Thoracic aorta (tissue), 2 donors: ENCODE measurements at regions not wholly inside any gene's neighbourhood (a gene's known extent, or its start where the extent isn't known, plus 50 kb on each side); places are given as distances from the start of the nearest gene placed in this dataset.

ENCODE experiments used
- ATAC-seq: fragments of 150-250 bp; one replicate; pipeline ENCODE4 v1.8.0; 2017; ENCODE audit warnings: low read depth; ENCODE audit not compliant: insufficient number of reproducible peaks, low FRiP score
- DNase-seq: peaks from one replicate; pipeline ENCODE4 v3.0.0-alpha.2; 2020; ENCODE audit warnings: low spot score
- H3K27ac ChIP-seq, 2 donors: fragments of 200-600 bp; sonication (generic); 1 replicate in 1 of 2; 2 replicates in 1 of 2; pipeline ENCODE4 v1.5.1; 2016; ENCODE audit warnings: mild to moderate bottlenecking in 2 of 2, moderate library complexity in 2 of 2
- H3K27me3 ChIP-seq: fragments of 200-600 bp; sonication (generic); replicated peaks from 2 replicates; pipeline ENCODE4 v1.6.0; 2016; ENCODE audit warnings: mild to moderate bottlenecking; ENCODE audit not compliant: insufficient read depth
- H3K36me3 ChIP-seq: fragments of 200-600 bp; sonication (generic); one replicate; pipeline ENCODE4 v1.5.1; 2016
- H3K4me1 ChIP-seq, 2 donors: fragments of 200-600 bp; sonication (generic); 1 replicate in 1 of 2; 2 replicates in 1 of 2; pipeline versions ENCODE4 v1.5.1 to v1.6.0; 2016; ENCODE audit warnings: low read depth in 2 of 2, mild to moderate bottlenecking in 1 of 2; ENCODE audit not compliant: control insufficient read depth in 1 of 2
- H3K4me3 ChIP-seq: fragments of 200-600 bp; sonication (generic); 2 replicates; pipeline ENCODE4 v1.5.1; 2016; ENCODE audit warnings: mild to moderate bottlenecking
- H3K9me3 ChIP-seq: fragments of 200-600 bp; sonication (generic); 2 replicates; pipeline ENCODE4 v1.5.1; 2016
- CTCF ChIP-seq: fragments of 200-600 bp; sonication (generic); IDR thresholded peaks from one replicate; pipeline ENCODE4 v1.5.1; 2019; ENCODE audit warnings: antibody characterized with exemption

- Histone ChIP-seq H3K9me3 (no peaks in the 10 kb centered on the region), H3K27ac (no peak overlapping the region), H3K4me3 (peak overlapping the region; percentile 60), H3K4me1 (peaks cover 0 to 8% of the 10 kb centered on the region in 2 donors), H3K27me3 (no peaks in the 10 kb centered on the region), H3K36me3 (no peaks in the 10 kb centered on the region)
- TF ChIP-seq CTCF, result no peak
- DNase-seq (no peak), ATAC-seq (no peak)
Measured at GRCh38 chr13:110812869-110813645, 99.6 kb downstream of the ING1 start.

- no peak for ATAC-seq
- no peak for DNase-seq
- H3K27me3 ChIP-seq, result no peaks in the 10 kb centered on the region
- TF ChIP-seq CTCF, result no peak
- H3K36me3 ChIP-seq, result no peaks in the 10 kb centered on the region
- H3K4me3 ChIP-seq, result no peak overlapping the region
- H3K9me3 ChIP-seq, result no peaks in the 10 kb centered on the region
- no peak overlapping the region for H3K27ac ChIP-seq
- H3K4me1 ChIP-seq, result peaks cover 0 to 8% of the 10 kb centered on the region in 2 donors
Measured at GRCh38 chr13:110813646-110814624, 100.4 kb downstream of the ING1 start.

- DNase-seq (no peak), ATAC-seq (no peak)
- Histone ChIP-seq H3K4me3 (no peak overlapping the region), H3K4me1 (peaks cover 0 to 11% of the 10 kb centered on the region in 2 donors), H3K27ac (no peak overlapping the region), H3K36me3 (no peaks in the 10 kb centered on the region), H3K27me3 (no peaks in the 10 kb centered on the region), H3K9me3 (no peaks in the 10 kb centered on the region)
- TF ChIP-seq CTCF, result no peak
Measured at GRCh38 chr13:110815471-110816204, 99.2 kb downstream of the ANKRD10 start.

- ATAC-seq (no peak), DNase-seq (no peak)
- TF ChIP-seq CTCF, result no peak
Measured at GRCh38 chr13:110816500-110816899, 98.4 kb downstream of the ANKRD10 start.

More at GRCh38 chr13:110816500-110816899, 98.4 kb downstream of the ANKRD10 start:
- Histone ChIP-seq H3K36me3 (no peaks in the 10 kb centered on the region), H3K27me3 (no peaks in the 10 kb centered on the region), H3K4me1 (peaks cover 0 to 11% of the 10 kb centered on the region in 2 donors), H3K4me3 (no peak overlapping the region), H3K27ac (no peak overlapping the region), H3K9me3 (no peaks in the 10 kb centered on the region)
